D341Med (cell line): ENCODE measurements at regions not wholly inside any gene's neighbourhood (a gene's known extent, or its start where the extent isn't known, plus 50 kb on each side); places are given as distances from the start of the nearest gene placed in this dataset.
"Not testable (repeated sequence)": the region's sequence is repeated elsewhere in the genome, so short reads cannot be mapped to it uniquely, and the experiment has no call there.

Experiments
- DNase-seq: peaks from one replicate; pipeline ENCODE4 v3.0.0; 2012; ENCODE audit warnings: low spot score

DNA sequence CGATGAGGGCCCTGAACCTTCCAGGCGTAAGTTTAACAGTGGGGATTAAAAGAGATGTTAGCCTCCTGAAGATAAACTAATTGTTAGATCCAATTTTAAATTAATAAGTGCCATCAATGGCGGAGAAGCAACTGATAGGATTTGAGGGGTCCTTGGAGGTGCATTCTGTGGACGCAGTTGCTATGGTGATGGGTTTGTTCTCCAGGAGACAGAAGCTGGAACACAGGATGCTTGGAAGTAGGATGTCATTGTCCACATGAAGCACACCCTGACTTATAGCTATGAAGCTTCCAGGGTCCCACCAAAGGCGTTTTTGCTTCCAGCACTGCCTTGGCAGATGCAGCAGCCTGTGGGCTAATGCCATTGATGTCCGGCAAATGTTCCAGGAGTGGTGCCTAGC lies 331.0 kb upstream of the IL12A start:
- no peak for DNase-seq

DNA sequence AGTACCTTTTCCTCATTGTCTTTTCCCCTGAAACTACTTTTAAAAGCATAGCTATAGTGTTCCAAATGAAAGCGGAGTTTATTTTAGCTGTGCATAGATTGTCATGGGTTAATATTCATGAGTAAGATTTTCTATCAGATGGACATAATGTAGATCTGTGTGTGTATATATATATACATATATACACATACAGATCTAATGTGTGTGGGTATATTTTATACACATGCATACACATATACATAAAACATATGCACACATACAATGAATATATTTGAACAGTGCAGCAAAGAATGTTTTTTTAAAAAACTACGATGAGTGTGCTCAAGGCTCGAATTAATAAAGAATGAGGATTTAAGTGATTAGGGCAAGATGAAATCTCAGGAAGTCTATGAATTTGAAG lies 328.3 kb upstream of the IL12A start:
- no peak for DNase-seq

GRCh38 chr3:159660901-159661300 lies 327.7 kb upstream of the IL12A start:
- no peak for DNase-seq

- DNase-seq: no peak
These were observed 326.1 kb upstream of the IL12A start for GRCh38 chr3:159662549-159662948.

DNA sequence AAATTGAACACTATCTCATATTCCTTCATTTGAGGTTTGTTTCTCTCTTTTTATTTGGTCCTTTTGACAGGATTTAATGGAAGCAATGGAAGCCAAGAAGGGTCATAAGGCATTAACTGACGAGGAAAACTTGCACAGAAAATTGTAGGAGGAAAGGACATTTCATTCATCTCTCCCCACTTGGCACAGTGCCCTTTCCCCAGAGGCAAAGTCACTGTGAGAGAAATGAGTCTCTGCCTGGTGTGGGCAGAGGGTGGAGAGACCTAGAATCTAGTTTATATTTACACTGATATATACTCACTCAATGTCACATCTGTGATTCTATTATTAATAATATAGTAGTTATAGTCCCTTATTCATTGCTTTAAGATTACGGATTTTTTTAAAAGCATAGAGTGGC lies 324.6 kb upstream of the IL12A start:
- no peak for DNase-seq

DNA sequence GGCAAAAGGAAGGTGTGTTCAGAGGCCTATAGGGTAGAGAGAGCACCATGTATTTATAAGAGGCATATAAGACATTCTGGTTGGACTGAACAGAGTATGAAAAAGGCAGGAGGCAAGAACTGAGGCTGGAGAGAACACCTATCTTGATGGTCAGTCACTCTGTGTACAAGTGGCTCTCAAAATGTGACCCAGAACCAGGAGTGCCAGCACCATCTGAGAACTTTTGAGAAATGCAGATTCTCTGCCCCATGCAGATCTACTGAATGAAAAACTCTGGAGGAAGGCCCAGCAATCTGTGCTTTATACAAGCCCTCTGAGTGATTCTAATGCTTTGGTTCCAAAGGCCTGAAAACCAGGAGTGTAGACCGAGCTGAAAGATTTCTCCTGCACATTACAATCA lies 324.0 kb upstream of the IL12A start:
- DNase-seq: no peak

- DNase-seq: no peak
These were observed 321.4 kb upstream of the IL12A start for GRCh38 chr3:159667261-159667660.

DNA sequence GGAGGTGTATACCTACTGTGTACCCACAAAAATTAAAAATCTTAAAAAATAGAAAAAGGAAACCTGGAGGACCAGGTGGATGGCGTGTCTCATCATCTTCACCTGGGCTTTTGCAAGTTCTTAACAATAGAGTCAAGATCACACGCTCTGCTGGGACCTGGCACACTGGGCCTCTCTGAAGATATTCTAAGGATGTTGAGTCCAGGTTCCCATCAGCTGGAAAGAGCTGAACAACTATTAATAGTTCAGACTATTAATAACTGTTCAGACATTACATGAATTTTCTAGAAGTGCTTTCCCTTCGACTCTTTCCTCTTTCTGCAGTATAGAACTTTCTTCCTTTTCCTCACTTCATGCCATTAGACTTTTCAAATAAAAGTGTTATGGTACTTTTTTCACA lies 320.2 kb upstream of the IL12A start:
- DNase-seq: no peak

DNA sequence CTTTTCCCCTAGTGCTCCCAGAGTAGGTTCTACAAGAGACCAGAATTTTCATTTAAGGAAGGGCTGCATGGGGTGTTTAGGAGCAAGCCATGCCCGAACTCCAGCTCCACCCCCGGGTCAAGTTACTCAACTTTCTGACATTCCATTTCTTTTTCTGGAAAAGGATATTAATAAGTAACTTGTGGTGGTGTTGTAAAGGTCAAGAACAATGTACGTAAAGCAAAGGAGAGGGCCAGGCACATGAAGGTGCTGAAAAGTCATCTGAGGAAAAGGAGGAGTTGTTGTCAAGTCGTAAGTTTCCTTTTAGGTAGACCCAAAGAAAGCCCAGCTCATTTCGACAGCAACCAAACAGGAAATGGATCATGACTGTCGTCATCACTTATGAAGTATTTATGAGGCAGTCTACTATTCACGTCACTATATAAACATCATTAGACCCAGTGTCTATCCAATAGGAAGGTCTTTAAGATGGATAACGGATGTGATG lies 319.6 kb upstream of the IL12A start:
- DNase-seq: no peak

- no peak for DNase-seq
These were observed 318.9 kb upstream of the IL12A start for GRCh38 chr3:159669766-159670165.

DNA sequence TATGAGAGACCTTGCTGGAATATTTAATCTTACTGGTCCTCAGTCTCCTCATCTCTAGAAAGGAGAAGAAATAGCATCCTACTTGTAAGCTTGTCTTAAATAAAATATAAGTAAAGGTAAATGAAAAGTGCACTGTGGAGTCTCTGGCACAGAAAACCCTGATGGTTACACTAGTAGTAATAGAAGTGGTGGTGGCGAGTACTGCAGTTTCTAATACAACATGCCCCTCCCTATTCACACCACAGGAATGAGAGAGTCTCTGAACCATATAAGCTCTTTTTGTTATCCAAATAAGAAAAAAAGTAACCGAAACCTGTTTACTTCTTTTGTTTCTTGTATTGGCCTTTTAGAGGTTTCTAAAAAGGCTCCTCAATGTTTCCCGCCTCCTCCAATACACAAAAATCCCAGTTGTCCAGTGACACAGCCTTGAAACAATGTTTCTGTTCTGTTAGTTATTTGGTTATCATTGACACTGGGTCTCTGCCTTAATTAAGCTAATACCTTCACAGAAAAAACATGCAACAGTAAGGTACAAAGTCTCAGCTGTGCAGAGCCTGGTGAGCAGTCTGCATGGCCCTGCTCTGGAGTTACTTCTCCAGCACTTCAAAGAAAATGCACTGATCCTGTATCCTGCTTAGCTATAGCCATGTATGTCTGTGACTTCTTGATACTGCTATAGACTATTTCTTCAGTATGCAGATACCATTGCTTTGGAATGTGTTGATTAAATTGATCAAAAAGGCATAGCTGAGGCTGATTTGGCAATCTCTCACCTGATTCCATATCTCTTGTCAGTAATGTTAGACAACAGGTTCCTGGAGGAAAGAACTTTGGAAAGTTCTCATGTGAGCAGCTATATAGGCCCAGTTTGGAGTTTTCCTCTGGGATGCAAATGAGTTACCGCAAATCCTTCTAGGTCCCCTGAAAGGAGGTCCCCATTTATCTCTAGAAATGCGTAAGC lies 315.6 kb upstream of the IL12A start:
- DNase-seq: no peak

DNA sequence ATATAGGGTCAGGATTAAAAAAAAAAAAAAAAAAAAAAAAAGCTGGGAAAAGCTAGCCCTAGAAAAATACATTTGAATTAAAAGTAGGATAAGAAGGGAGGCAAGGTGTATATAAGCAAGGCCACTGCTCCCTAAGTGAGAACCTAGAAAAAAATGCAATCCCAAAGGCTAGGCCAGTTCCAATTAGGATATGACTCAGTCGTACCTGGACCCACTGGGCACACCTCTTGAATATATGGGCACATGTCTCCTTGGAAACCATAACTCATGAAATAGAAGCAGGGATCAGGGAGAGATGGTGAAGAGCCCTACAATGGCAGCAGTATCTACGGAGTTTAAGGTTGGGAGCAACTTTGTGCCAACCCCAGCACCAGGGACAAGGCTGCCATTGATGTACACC lies 314.1 kb upstream of the IL12A start:
- no peak for DNase-seq

DNA sequence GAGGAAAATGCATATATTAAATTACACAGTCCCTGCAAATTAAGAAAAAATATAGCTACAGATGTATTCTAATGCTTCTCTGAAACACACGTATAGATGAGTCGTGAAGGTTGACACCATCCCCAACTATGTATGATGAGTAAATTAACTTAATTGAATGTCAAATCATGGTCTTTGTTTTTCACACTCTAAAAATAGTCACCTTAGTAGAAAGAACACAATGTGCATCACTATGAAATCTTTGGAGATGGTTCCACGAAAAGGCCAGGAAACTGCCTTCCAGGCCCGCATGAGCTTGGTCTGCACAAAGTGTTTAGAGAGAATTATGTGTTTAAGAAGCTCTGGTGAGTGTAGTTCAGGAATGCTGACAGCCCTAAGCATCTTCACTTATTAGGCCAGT lies 313.4 kb upstream of the IL12A start:
- no peak for DNase-seq

GRCh38 chr3:159679900-159680299 lies 308.7 kb upstream of the IL12A start:
- no peak for DNase-seq

GRCh38 chr3:159681717-159682116 lies 306.9 kb upstream of the IL12A start:
- not testable (repeated sequence) for DNase-seq

DNA sequence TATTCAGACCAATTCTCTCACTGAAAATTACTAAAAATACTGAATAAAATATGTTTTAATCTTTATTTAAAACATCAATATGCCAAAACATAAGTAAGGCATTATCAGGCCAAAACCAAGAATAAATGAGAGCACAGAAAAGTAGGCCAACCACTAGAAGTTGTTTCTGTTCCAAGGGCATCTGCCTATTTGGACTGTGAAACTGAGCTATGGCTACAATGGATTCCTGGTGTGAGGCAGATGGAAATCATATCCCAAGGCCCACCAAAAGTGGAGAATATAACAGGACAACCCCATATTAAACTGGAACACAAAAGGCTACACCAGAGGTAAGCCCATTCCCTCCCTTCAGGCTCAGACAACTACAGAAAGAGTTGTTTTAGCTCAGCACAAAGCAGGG lies 302.8 kb upstream of the IL12A start:
- DNase-seq: no peak

DNA sequence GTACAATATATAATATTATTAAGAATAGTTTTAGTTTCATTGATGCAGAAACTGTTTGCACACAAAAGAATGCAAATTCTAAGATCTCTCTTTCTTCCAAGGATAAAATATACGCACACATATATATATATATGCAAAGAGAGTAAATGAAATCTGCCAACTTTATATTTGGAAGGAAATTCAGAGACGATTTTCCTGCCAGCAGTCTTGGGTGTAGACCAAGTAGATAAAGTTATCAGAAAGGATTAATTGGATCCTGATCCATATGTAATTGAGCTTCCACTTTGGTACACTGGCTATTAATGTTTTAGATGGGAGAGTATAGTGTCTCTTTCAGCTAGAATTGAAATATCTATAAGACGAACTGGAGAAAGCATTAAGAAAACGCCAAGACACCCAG lies 295.4 kb upstream of the IL12A start:
- DNase-seq: no peak

- no peak for DNase-seq
These were observed 276.9 kb upstream of the IL12A start for GRCh38 chr3:159711560-159712333.

DNA sequence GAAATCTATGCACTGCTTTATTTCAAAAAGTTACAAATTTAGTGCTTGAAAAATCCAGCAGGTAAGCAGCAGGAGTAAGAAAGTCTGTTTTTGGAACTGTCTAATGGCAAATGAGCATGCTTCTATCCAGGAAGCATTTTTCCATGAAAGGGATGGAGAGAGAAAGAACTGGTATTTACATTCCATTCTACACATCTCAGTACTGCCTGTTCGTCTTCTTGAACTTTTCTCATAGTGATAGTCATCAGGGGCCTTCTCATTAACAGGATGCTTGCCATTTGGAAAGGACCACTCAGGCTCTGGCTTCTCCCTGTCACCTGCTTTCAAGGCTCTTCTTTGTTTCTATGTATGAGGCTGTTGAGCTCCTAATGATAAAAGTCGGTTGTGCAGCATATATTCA lies 267.3 kb upstream of the IL12A start:
- DNase-seq: no peak

GRCh38 chr3:159723295-159723694 lies 265.3 kb upstream of the IL12A start:
- DNase-seq: no peak

- DNase-seq: no peak
These were observed 264.0 kb upstream of the IL12A start for GRCh38 chr3:159724627-159725026.

DNA sequence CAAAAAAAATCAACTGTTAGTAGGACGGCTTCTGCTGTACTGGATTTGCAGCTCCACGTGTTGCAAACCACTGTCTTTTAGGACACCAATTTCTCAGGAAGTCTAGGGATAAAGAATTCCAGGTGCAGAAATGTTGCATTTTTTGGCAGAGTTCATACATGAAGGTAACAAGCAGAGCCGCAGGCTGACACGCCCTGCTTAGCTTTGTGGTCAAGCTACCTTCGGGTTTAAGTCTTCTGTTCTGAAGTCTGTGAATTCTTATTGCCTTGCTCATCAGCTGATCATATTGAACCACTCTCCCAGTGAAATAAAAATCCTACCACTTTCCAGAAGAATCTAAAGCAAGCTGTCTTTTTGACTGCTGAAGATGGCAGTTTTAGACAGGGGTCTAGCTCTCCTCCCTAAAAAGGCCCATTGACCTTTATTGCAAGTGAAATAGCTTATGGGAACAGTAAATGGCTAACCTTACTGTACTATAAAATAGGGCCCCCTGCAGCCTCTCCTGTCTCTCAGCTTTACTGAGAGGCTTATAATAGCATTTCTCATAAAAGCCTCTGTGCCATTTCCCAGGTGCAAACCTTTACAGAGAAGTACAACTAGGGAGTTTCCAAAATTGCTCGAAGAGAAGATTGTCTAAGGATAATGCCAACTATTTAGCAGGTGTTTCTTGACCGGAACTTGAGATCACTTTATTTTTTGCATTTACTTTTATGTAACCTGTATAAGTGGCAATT lies 262.2 kb upstream of the IL12A start:
- DNase-seq: no peak
